ENCODE measurements at regions not wholly inside any gene's neighbourhood (a gene's known extent, or its start where the extent isn't known, plus 50 kb on each side); places are given as distances from the start of the nearest gene placed in this dataset.

DNA sequence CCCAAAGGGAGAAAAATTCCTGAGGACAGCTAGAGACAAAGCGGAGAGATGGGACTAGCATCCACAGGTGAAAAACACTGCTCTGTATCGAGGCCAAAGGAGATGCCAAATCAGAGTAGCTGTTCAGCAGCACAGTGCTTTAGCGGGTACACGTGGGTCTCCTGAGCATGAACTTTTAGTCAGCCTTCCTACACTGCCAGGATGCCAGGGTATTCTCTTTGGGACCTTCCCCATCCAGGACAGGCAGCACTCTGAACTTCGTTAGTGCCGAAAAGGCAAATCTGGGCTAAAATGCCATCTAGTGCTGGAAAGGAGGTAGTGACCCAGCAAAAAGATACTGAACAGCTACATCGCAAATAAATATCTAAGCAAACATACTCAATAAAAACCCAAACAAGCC lies 64.9 kb downstream of the C6orf58 start:
- DNase-seq: peak; percentile 23

Measured in NCI-H748 treated with DMSO at 0.1 percent for 48 hours (cell line).